Panc1 (cell line): ENCODE measurements at regions not wholly inside any gene's neighbourhood (a gene's known extent, or its start where the extent isn't known, plus 50 kb on each side); places are given as distances from the start of the nearest gene placed in this dataset.

ENCODE experiments used
- ATAC-seq: fragments of 200-7000 bp; cut with Tn5 transposase; 2 replicates; pipeline ENCODE4 v1.9.1; 2020; ENCODE audit warnings: mild to moderate bottlenecking, moderate library complexity
- BruUV-seq: library from RNA; stranded (reverse); fragments of 400-500 nt; replicated peaks from 2 replicates; lab custom pipeline; 2021; lab: Mats Ljungman, UMichigan
- CTCF ChIA-PET: fragments of 300-600 bp; sonication (Branson Sonifier 250); formaldehyde crosslinking; loops from one replicate; lab custom pipeline; 2022; ENCODE audit warnings: antibody characterized with exemption; lab: Charles Lee
- POLR2A ChIA-PET: fragments of 300-600 bp; sonication (Branson Sonifier 250); formaldehyde crosslinking; loops from one replicate; lab custom pipeline; 2022; ENCODE audit warnings: antibody characterized with exemption; lab: Charles Lee
- DNase-seq: peaks from one replicate; pipeline ENCODE4 v3.0.0-alpha.2; 2010; ENCODE audit warnings: low read depth, low spot score
- H3K27ac ChIP-seq: 2 replicates; pipeline ENCODE4 v1.5.1; 2011; ENCODE audit warnings: mild to moderate bottlenecking, low read length, inconsistent platforms
- H3K27me3 ChIP-seq: fragments of 200-500 bp; sonication (Bioruptor generic); 2 replicates; pipeline ENCODE4 v1.6.0; 2014; ENCODE audit warnings: low read length, inconsistent platforms; ENCODE audit not compliant: control insufficient read depth, insufficient read depth
- H3K36me3 ChIP-seq: fragments of 200-500 bp; sonication (Bioruptor generic); 2 replicates; pipeline ENCODE4 v1.5.1; 2014; ENCODE audit warnings: inconsistent platforms, mild to moderate bottlenecking, low read length, moderate library complexity; ENCODE audit not compliant: control insufficient read depth, insufficient read depth
- H3K4me1 ChIP-seq: 2 replicates; pipeline ENCODE4 v1.5.1; 2011; ENCODE audit warnings: inconsistent platforms, mild to moderate bottlenecking, low read length, moderate library complexity; ENCODE audit not compliant: control insufficient read depth, insufficient read depth
- H3K4me3 ChIP-seq, 2 experiments: 2 replicates each; pipeline ENCODE4 v1.5.1; 2011 to 2012; ENCODE audit warnings: low read depth in 2 of 2, low read length in 2 of 2, mild to moderate bottlenecking in 2 of 2, inconsistent platforms in 1 of 2, moderate library complexity in 1 of 2
- H3K9me3 ChIP-seq: fragments of 200-500 bp; sonication (Bioruptor generic); 2 replicates; pipeline ENCODE4 v1.5.1; 2014; ENCODE audit warnings: low read depth, mild to moderate bottlenecking, inconsistent platforms, low read length, moderate library complexity; ENCODE audit not compliant: control insufficient read depth, insufficient read depth
- POLR2AphosphoS5 ChIP-seq: IDR thresholded peaks from 2 replicates; pipeline ENCODE4 v1.6.1; 2012; ENCODE audit warnings: mild to moderate bottlenecking, low read depth, low read length, moderate library complexity
- SIN3A ChIP-seq: IDR thresholded peaks from 2 replicates; pipeline ENCODE4 v1.6.1; 2012; ENCODE audit warnings: low read depth, mild to moderate bottlenecking, low read length, moderate library complexity, borderline replicate concordance; ENCODE audit not compliant: insufficient read depth
- TCF7L2 ChIP-seq: IDR thresholded peaks from 2 replicates; pipeline ENCODE4 v1.6.1; 2011; ENCODE audit warnings: mild to moderate bottlenecking, low read depth, low read length, inconsistent platforms
- in situ Hi-C: cut with HindIII; loops from 2 replicates; pipeline ENCODE4 v1.10.0; 2016; ENCODE audit warnings: low sequenced_read_pairs, low pct_unique_long_range_greater_than_20kb
- intact Hi-C: fragments of 100-400 bp; cut with micrococcal nuclease; formaldehyde crosslinking; loops from one replicate; pipeline ENCODE4 v1.10.0; 2022; ENCODE audit not compliant: unreplicated experiment
- TF ChIP-seq, protein P1 (sequence below), 2 experiments: IDR thresholded peaks; 2 replicates each; pipeline ENCODE4 v1.6.1; 2011 to 2012; ENCODE audit warnings: low read depth in 2 of 2, control low read depth in 1 of 2, low read length in 1 of 2, mild to moderate bottlenecking in 1 of 2, moderate library complexity in 1 of 2; ENCODE audit not compliant: insufficient read depth in 1 of 2
- TF ChIP-seq, protein P2 (sequence below): fragments of 450-650 bp; IDR thresholded peaks from 2 replicates; pipeline ENCODE4 v1.5.1; 2017; ENCODE audit warnings: mild to moderate bottlenecking

DNA sequence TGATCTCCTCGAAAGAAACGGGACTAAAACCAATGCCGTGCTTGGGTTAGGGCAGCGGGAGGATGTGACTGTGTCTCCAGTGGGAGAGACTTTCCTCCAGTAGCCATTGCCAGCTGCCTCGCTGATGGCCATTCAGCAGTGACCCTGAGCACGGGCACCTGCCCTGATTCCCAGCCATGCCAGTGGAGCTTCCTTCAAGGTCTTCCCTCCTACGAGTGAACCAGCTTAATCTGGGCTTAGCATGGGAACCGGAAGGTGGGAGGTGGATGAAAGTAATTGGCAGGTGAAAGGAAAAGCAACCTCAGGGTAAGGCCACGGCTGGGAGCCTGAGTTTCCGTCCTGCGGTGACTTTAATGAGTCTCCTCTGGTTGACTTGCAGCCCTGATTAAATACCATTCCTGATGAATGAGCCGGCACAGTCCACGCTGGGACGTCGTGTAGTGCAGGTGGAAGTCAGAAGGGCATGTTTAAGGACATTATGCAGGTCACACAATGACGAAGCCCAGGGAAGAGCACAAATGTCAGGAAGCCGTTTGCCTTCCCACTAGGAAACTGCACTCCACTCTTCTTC is 813.5 kb downstream of the QKI start:
- in situ Hi-C loops (no loop called here), intact Hi-C loops (no loop called here)
- H3K27me3 ChIP-seq: no peaks in the 10 kb centered on the region
- H3K36me3 ChIP-seq: no peaks in the 10 kb centered on the region
- ChIA-PET POLR2A (no interaction called here), CTCF (no interaction called here)
- no peaks in the 10 kb centered on the region for H3K9me3 ChIP-seq
- no peak overlapping the region for H3K27ac ChIP-seq
- BruUV-seq: no TSS peak
- no peak for TF ChIP-seq TCF7L2
- TF ChIP-seq, protein P1, sequence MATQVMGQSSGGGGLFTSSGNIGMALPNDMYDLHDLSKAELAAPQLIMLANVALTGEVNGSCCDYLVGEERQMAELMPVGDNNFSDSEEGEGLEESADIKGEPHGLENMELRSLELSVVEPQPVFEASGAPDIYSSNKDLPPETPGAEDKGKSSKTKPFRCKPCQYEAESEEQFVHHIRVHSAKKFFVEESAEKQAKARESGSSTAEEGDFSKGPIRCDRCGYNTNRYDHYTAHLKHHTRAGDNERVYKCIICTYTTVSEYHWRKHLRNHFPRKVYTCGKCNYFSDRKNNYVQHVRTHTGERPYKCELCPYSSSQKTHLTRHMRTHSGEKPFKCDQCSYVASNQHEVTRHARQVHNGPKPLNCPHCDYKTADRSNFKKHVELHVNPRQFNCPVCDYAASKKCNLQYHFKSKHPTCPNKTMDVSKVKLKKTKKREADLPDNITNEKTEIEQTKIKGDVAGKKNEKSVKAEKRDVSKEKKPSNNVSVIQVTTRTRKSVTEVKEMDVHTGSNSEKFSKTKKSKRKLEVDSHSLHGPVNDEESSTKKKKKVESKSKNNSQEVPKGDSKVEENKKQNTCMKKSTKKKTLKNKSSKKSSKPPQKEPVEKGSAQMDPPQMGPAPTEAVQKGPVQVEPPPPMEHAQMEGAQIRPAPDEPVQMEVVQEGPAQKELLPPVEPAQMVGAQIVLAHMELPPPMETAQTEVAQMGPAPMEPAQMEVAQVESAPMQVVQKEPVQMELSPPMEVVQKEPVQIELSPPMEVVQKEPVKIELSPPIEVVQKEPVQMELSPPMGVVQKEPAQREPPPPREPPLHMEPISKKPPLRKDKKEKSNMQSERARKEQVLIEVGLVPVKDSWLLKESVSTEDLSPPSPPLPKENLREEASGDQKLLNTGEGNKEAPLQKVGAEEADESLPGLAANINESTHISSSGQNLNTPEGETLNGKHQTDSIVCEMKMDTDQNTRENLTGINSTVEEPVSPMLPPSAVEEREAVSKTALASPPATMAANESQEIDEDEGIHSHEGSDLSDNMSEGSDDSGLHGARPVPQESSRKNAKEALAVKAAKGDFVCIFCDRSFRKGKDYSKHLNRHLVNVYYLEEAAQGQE (IDR thresholded peaks at IDR 0.05; ENCODE audit: insufficient read depth in 1 of 2, low read depth in 2 of 2, low read length in 1 of 2): no peak
- no peak for DNase-seq
- no peak for ATAC-seq
- H3K4me3 ChIP-seq: no peak overlapping the region
- H3K4me1 ChIP-seq: no peaks in the 10 kb centered on the region

DNA sequence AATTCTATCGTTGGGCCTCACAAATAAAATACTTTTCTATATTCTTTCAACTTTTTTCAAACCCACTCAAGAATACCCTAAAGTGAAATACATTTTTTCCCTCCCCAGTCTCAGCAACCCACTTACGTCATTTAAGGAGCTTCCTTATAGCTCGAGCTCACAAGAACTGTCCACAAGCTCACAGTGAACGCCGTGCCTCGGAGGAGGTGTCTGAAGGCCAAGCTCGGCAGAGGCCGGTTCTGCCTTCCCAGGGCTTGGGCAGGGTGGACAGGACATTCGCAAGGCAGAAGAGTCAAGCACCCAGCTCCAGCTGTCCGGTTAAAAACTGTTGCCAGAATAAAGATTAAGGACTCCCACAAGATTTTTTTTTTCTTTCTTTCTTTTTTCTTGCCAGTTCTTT is 802.3 kb downstream of the QKI start:
- H3K27ac ChIP-seq: no peak overlapping the region
- no peaks in the 10 kb centered on the region for H3K36me3 ChIP-seq
- intact Hi-C loops (no loop called here), in situ Hi-C loops (no loop called here)
- DNase-seq: no peak
- no peak overlapping the region for H3K4me3 ChIP-seq
- ChIA-PET POLR2A (no interaction called here), CTCF (no interaction called here)
- H3K9me3 ChIP-seq: no peaks in the 10 kb centered on the region; the same call in 1 of the 2 replicates
- H3K4me1 ChIP-seq: no peaks in the 10 kb centered on the region
- TF ChIP-seq, protein P1 (IDR thresholded peaks at IDR 0.05; ENCODE audit: insufficient read depth in 1 of 2, low read depth in 2 of 2, low read length in 1 of 2): no peak
- TF ChIP-seq POLR2AphosphoS5: no peak
- no peak for TF ChIP-seq TCF7L2
- TF ChIP-seq SIN3A: no peak
- TF ChIP-seq, protein P2, sequence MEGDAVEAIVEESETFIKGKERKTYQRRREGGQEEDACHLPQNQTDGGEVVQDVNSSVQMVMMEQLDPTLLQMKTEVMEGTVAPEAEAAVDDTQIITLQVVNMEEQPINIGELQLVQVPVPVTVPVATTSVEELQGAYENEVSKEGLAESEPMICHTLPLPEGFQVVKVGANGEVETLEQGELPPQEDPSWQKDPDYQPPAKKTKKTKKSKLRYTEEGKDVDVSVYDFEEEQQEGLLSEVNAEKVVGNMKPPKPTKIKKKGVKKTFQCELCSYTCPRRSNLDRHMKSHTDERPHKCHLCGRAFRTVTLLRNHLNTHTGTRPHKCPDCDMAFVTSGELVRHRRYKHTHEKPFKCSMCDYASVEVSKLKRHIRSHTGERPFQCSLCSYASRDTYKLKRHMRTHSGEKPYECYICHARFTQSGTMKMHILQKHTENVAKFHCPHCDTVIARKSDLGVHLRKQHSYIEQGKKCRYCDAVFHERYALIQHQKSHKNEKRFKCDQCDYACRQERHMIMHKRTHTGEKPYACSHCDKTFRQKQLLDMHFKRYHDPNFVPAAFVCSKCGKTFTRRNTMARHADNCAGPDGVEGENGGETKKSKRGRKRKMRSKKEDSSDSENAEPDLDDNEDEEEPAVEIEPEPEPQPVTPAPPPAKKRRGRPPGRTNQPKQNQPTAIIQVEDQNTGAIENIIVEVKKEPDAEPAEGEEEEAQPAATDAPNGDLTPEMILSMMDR: no peak
- no peak for ATAC-seq
- BruUV-seq: no TSS peak
- no peaks in the 10 kb centered on the region for H3K27me3 ChIP-seq
